DOHH2 (cell line): ENCODE measurements at regions not wholly inside any gene's neighbourhood (a gene's known extent, or its start where the extent isn't known, plus 50 kb on each side); places are given as distances from the start of the nearest gene placed in this dataset.

Experiments used
- H3F3A ChIP-seq: fragments of 200-600 bp; sonication (generic), shearing (Covaris generic); 2 replicates; pipeline ENCODE4 v1.6.0; 2016; ENCODE audit warnings: antibody characterized with exemption, mild to moderate bottlenecking; ENCODE audit not compliant: control insufficient read depth, insufficient read depth
- H3K27ac ChIP-seq: fragments of 200-600 bp; sonication (generic); 2 replicates; pipeline ENCODE4 v1.5.1; 2014; ENCODE audit warnings: low read depth, mild to moderate bottlenecking, low read length, moderate library complexity
- H3K27me3 ChIP-seq: fragments of 200-600 bp; sonication (generic); 2 replicates; pipeline ENCODE4 v1.6.1; 2014; ENCODE audit warnings: mild to moderate bottlenecking, low read length, mixed read lengths; ENCODE audit not compliant: control insufficient read depth
- H3K36me3 ChIP-seq: fragments of 200-600 bp; sonication (generic); 2 replicates; pipeline ENCODE4 v1.6.1; 2014; ENCODE audit warnings: mild to moderate bottlenecking, low read length, moderate library complexity, mixed read lengths; ENCODE audit not compliant: control insufficient read depth
- H3K4me1 ChIP-seq: fragments of 200-600 bp; sonication (generic); 2 replicates; pipeline ENCODE4 v1.6.1; 2014; ENCODE audit warnings: mild to moderate bottlenecking, low read length, mixed read lengths; ENCODE audit not compliant: control insufficient read depth
- H3K4me2 ChIP-seq: fragments of 200-600 bp; sonication (generic); 2 replicates; pipeline ENCODE4 v1.6.0; 2014; ENCODE audit warnings: mild to moderate bottlenecking, low read length, moderate library complexity
- H3K4me3 ChIP-seq: fragments of 200-600 bp; sonication (generic); 2 replicates; pipeline ENCODE4 v1.5.1; 2014; ENCODE audit warnings: mild to moderate bottlenecking, low read length, mixed read lengths
- H3K79me2 ChIP-seq: fragments of 200-600 bp; sonication (generic); 2 replicates; pipeline ENCODE4 v1.6.1; 2014; ENCODE audit warnings: mild to moderate bottlenecking, low read length, mixed read lengths; ENCODE audit not compliant: control insufficient read depth
- H3K9me2 ChIP-seq: fragments of 200-600 bp; sonication (generic); replicated peaks from 2 replicates; pipeline ENCODE4 v1.6.1; 2014; ENCODE audit warnings: mild to moderate bottlenecking, low read length, mixed read lengths; ENCODE audit not compliant: control insufficient read depth
- H3K9me3 ChIP-seq: fragments of 200-600 bp; sonication (generic); 2 replicates; pipeline ENCODE4 v1.6.1; 2014; ENCODE audit warnings: antibody characterized with exemption, low read length, mixed read lengths; ENCODE audit not compliant: control insufficient read depth, insufficient read depth
- H4K20me1 ChIP-seq: fragments of 200-600 bp; sonication (generic); 2 replicates; pipeline ENCODE4 v1.6.0; 2014; ENCODE audit warnings: low read depth, mild to moderate bottlenecking, antibody characterized with exemption, low read length, moderate library complexity; ENCODE audit not compliant: control insufficient read depth, insufficient read depth
- CTCF ChIP-seq: fragments of 200-600 bp; sonication (generic); IDR thresholded peaks from one replicate; pipeline ENCODE4 v1.5.1; 2014; ENCODE audit warnings: antibody characterized with exemption, mild to moderate bottlenecking, low read depth, low read length; ENCODE audit not compliant: poor library complexity, severe bottlenecking
- EZH2phosphoT487 ChIP-seq: fragments of 200-600 bp; sonication (generic); IDR thresholded peaks from 2 replicates; pipeline ENCODE4 v1.6.1; 2017; ENCODE audit warnings: borderline replicate concordance, mild to moderate bottlenecking, antibody characterized with exemption, low read length, moderate library complexity, mixed read lengths

- no peak overlapping the region for H3K4me2 ChIP-seq
- H3K27ac ChIP-seq, result no peak overlapping the region
- H3K36me3 ChIP-seq, result no peaks in the 10 kb centered on the region
- no peaks in the 10 kb centered on the region for H3K9me3 ChIP-seq
- H3K4me1 ChIP-seq, result no peaks in the 10 kb centered on the region
- H4K20me1 ChIP-seq, result no peaks in the 10 kb centered on the region
- H3K4me3 ChIP-seq, result no peak overlapping the region
- TF ChIP-seq EZH2phosphoT487, result no peak
- no peak for TF ChIP-seq CTCF
- no peaks in the 10 kb centered on the region for H3K79me2 ChIP-seq
- no peaks in the 10 kb centered on the region for H3F3A ChIP-seq
- H3K9me2 ChIP-seq, result no peaks in the 10 kb centered on the region
- H3K27me3 ChIP-seq, result no peaks in the 10 kb centered on the region
These were observed 374.6 kb upstream of the CFAP20DC start for GRCh38 chr3:59424268-59425010.

- H3K4me2 ChIP-seq, result no peak overlapping the region
- H3K79me2 ChIP-seq, result no peaks in the 10 kb centered on the region
- H3K4me3 ChIP-seq, result no peak overlapping the region
- no peaks in the 10 kb centered on the region for H3F3A ChIP-seq
- H3K4me1 ChIP-seq, result no peaks in the 10 kb centered on the region
- no peaks in the 10 kb centered on the region for H3K9me3 ChIP-seq
- no peaks in the 10 kb centered on the region for H3K36me3 ChIP-seq
- H3K27ac ChIP-seq, result no peak overlapping the region
- H3K27me3 ChIP-seq, result no peaks in the 10 kb centered on the region
- no peaks in the 10 kb centered on the region for H3K9me2 ChIP-seq
- TF ChIP-seq CTCF (no peak), EZH2phosphoT487 (no peak)
- H4K20me1 ChIP-seq, result no peaks in the 10 kb centered on the region
These were observed 373.9 kb upstream of the CFAP20DC start for GRCh38 chr3:59423707-59424106.

- H3K9me2 ChIP-seq, result no peaks in the 10 kb centered on the region
- H3K4me3 ChIP-seq, result no peak overlapping the region
- H3K4me2 ChIP-seq, result no peak overlapping the region
- no peaks in the 10 kb centered on the region for H3K79me2 ChIP-seq
- H3K4me1 ChIP-seq, result no peaks in the 10 kb centered on the region
- no peaks in the 10 kb centered on the region for H4K20me1 ChIP-seq
- no peaks in the 10 kb centered on the region for H3K9me3 ChIP-seq
- H3K36me3 ChIP-seq, result no peaks in the 10 kb centered on the region
- H3K27me3 ChIP-seq, result no peaks in the 10 kb centered on the region
- no peak for TF ChIP-seq CTCF
- TF ChIP-seq EZH2phosphoT487, result no peak
- no peaks in the 10 kb centered on the region for H3F3A ChIP-seq
- H3K27ac ChIP-seq, result no peak overlapping the region
These were observed 372.5 kb upstream of the CFAP20DC start for GRCh38 chr3:59422312-59422711.
